ENCODE measurements at regions not wholly inside any gene's neighbourhood (a gene's known extent, or its start where the extent isn't known, plus 50 kb on each side); places are given as distances from the start of the nearest gene placed in this dataset.

GRCh38 chr14:89000007-89000942, 175.8 kb downstream of the TTC8 start:
- no peaks in the 10 kb centered on the region for H3K36me3 ChIP-seq
- 64 to 70% methylated on average over 9 of the region's 9 CpGs for WGBS, 2 donors
- TF ChIP-seq POLR2A (IDR thresholded peaks at IDR 0.05): no peak
- TF ChIP-seq EP300 (IDR thresholded peaks at IDR 0.05): no peak
- no peak for TF ChIP-seq POLR2AphosphoS5 (IDR thresholded peaks at IDR 0.05)
- H3K4me1 ChIP-seq: no peaks in the 10 kb centered on the region
- no peak overlapping the region for H3K27ac ChIP-seq
- H3K9me3 ChIP-seq: no peaks in the 10 kb centered on the region
- intact Hi-C loops (cut with DNase I): no loop called here
- no peak for DNase-seq
- H3K27me3 ChIP-seq: no peaks in the 10 kb centered on the region
- no peak overlapping the region for H3K4me3 ChIP-seq

GRCh38 chr14:89004166-89004565, 179.7 kb downstream of the TTC8 start:
- TF ChIP-seq EP300 (IDR thresholded peaks at IDR 0.05): no peak
- TF ChIP-seq POLR2A (IDR thresholded peaks at IDR 0.05): no peak
- TF ChIP-seq POLR2AphosphoS5 (IDR thresholded peaks at IDR 0.05): no peak
- TF ChIP-seq CTCF (IDR thresholded peaks at IDR 0.05): no peak
- H3K4me3 ChIP-seq: no peak overlapping the region
- H3K27ac ChIP-seq: no peak overlapping the region
- intact Hi-C loops (cut with DNase I): no loop called here
- no peaks in the 10 kb centered on the region for H3K27me3 ChIP-seq
- no peak for DNase-seq
- H3K9me3 ChIP-seq: no peaks in the 10 kb centered on the region
- no peaks in the 10 kb centered on the region for H3K36me3 ChIP-seq
- H3K4me1 ChIP-seq: no peaks in the 10 kb centered on the region

GRCh38 chr14:89007906-89008305, 183.5 kb downstream of the TTC8 start:
- H3K36me3 ChIP-seq: no peaks in the 10 kb centered on the region
- DNase-seq: no peak
- no peak overlapping the region for H3K4me3 ChIP-seq
- TF ChIP-seq EP300 (IDR thresholded peaks at IDR 0.05): no peak
- no peak for TF ChIP-seq CTCF (IDR thresholded peaks at IDR 0.05)
- no peak for TF ChIP-seq POLR2A (IDR thresholded peaks at IDR 0.05)
- no peak for TF ChIP-seq POLR2AphosphoS5 (IDR thresholded peaks at IDR 0.05)
- intact Hi-C loops (cut with DNase I): no loop called here
- H3K27me3 ChIP-seq: no peaks in the 10 kb centered on the region
- H3K4me1 ChIP-seq: no peaks in the 10 kb centered on the region
- no peak overlapping the region for H3K27ac ChIP-seq
- no peaks in the 10 kb centered on the region for H3K9me3 ChIP-seq

GRCh38 chr14:89011355-89012281, 187.2 kb downstream of the TTC8 start:
- no peak overlapping the region for H3K27ac ChIP-seq

More at GRCh38 chr14:89011355-89012281, 187.2 kb downstream of the TTC8 start:
- DNase-seq: no peak
- Histone ChIP-seq H3K9me3 (no peaks in the 10 kb centered on the region), H3K4me1 (no peaks in the 10 kb centered on the region), H3K36me3 (no peaks in the 10 kb centered on the region), H3K27me3 (no peaks in the 10 kb centered on the region), H3K4me3 (no peak overlapping the region)
- no peak for TF ChIP-seq POLR2A (IDR thresholded peaks at IDR 0.05)
- TF ChIP-seq CTCF (IDR thresholded peaks at IDR 0.05): no peak
- TF ChIP-seq POLR2AphosphoS5 (IDR thresholded peaks at IDR 0.05): no peak
- TF ChIP-seq EP300 (IDR thresholded peaks at IDR 0.05): no peak
- intact Hi-C loops (cut with DNase I): no loop called here
- 23 to 70% methylated on average over 10 of the region's 10 CpGs for WGBS, 2 donors

Data from sigmoid colon (tissue), 6 donors.